Parathyroid adenoma (tissue), 2 donors: ENCODE measurements at regions not wholly inside any gene's neighbourhood (a gene's known extent, or its start where the extent isn't known, plus 50 kb on each side); places are given as distances from the start of the nearest gene placed in this dataset.

Source experiments
- H2AFZ ChIP-seq: fragments of 300-600 bp; sonication (generic); one replicate; pipeline ENCODE4 v1.7.0; 2017; ENCODE audit warnings: antibody characterized with exemption, mild to moderate bottlenecking
- H3K27ac ChIP-seq: fragments of 300-600 bp; sonication (generic); one replicate; pipeline ENCODE4 v1.7.0; 2017
- H3K27me3 ChIP-seq: fragments of 300-600 bp; sonication (generic); one replicate; pipeline ENCODE4 v1.7.0; 2017; ENCODE audit warnings: low read length; ENCODE audit not compliant: control insufficient read depth, insufficient read depth
- H3K36me3 ChIP-seq: fragments of 300-600 bp; sonication (generic); one replicate; pipeline ENCODE4 v1.7.0; 2017; ENCODE audit warnings: low read length; ENCODE audit not compliant: control insufficient read depth, insufficient read depth
- H3K4me1 ChIP-seq: fragments of 300-600 bp; sonication (generic); one replicate; pipeline ENCODE4 v1.7.0; 2017; ENCODE audit warnings: control low read depth
- H3K4me2 ChIP-seq: fragments of 300-600 bp; sonication (generic); one replicate; pipeline ENCODE4 v1.7.0; 2017; ENCODE audit warnings: low read length
- H3K4me3 ChIP-seq: fragments of 300-600 bp; sonication (generic); one replicate; pipeline ENCODE4 v1.7.0; 2017; ENCODE audit warnings: low read depth, low read length
- H3K79me2 ChIP-seq: fragments of 300-600 bp; sonication (generic); one replicate; pipeline ENCODE4 v1.7.0; 2017; ENCODE audit warnings: control low read depth
- H3K9ac ChIP-seq: fragments of 300-600 bp; sonication (generic); one replicate; pipeline ENCODE4 v1.7.0; 2017; ENCODE audit warnings: mild to moderate bottlenecking
- H3K9me3 ChIP-seq: fragments of 300-600 bp; sonication (generic); one replicate; pipeline ENCODE4 v1.7.0; 2017; ENCODE audit warnings: low read length; ENCODE audit not compliant: control insufficient read depth
- CTCF ChIP-seq: fragments of 300-600 bp; sonication (generic); IDR thresholded peaks from one replicate; pipeline ENCODE4 v1.7.0; 2017; ENCODE audit warnings: antibody characterized with exemption, mild to moderate bottlenecking
- donor health status: primary hyperparathyroidism.

GRCh38 chr12:115670869-115671268, 606.6 kb downstream of the MED13L start:
- Histone ChIP-seq H3K9me3 (no peaks in the 10 kb centered on the region), H3K9ac (no peak overlapping the region), H3K4me1 (no peaks in the 10 kb centered on the region), H3K4me3 (no peak overlapping the region), H3K4me2 (no peak overlapping the region), H3K79me2 (no peaks in the 10 kb centered on the region), H2AFZ (no peak overlapping the region), H3K27ac (no peak overlapping the region), H3K36me3 (no peaks in the 10 kb centered on the region), H3K27me3 (no peaks in the 10 kb centered on the region)
- TF ChIP-seq CTCF = no peak

- Histone ChIP-seq H3K79me2 (no peaks in the 10 kb centered on the region), H2AFZ (no peak overlapping the region), H3K9ac (no peak overlapping the region), H3K9me3 (no peaks in the 10 kb centered on the region), H3K36me3 (no peaks in the 10 kb centered on the region), H3K4me1 (no peaks in the 10 kb centered on the region), H3K27ac (no peak overlapping the region), H3K27me3 (no peaks in the 10 kb centered on the region), H3K4me3 (no peak overlapping the region), H3K4me2 (no peak overlapping the region)
- TF ChIP-seq CTCF = no peak
Measured at GRCh38 chr12:115667116-115667515, 610.4 kb downstream of the MED13L start.

GRCh38 chr12:115666168-115666567, 611.3 kb downstream of the MED13L start:
- no peaks in the 10 kb centered on the region for H3K79me2 ChIP-seq

GRCh38 chr12:115661112-115661511, 616.4 kb downstream of the MED13L start:
- Histone ChIP-seq H3K9ac (no peak overlapping the region), H2AFZ (no peak overlapping the region), H3K36me3 (no peaks in the 10 kb centered on the region), H3K27ac (peak overlapping the region; percentile 5), H3K9me3 (no peaks in the 10 kb centered on the region), H3K79me2 (no peaks in the 10 kb centered on the region), H3K4me1 (no peaks in the 10 kb centered on the region), H3K4me3 (no peak overlapping the region), H3K27me3 (no peaks in the 10 kb centered on the region), H3K4me2 (no peak overlapping the region)
- TF ChIP-seq CTCF = no peak

More at GRCh38 chr12:115666168-115666567, 611.3 kb downstream of the MED13L start:
- Histone ChIP-seq H3K9ac (no peak overlapping the region), H3K4me1 (no peaks in the 10 kb centered on the region), H3K4me3 (no peak overlapping the region), H3K27me3 (no peaks in the 10 kb centered on the region), H3K4me2 (no peak overlapping the region), H3K9me3 (no peaks in the 10 kb centered on the region), H2AFZ (no peak overlapping the region), H3K27ac (no peak overlapping the region), H3K36me3 (no peaks in the 10 kb centered on the region)
- TF ChIP-seq CTCF = no peak

- TF ChIP-seq CTCF = no peak
- Histone ChIP-seq H3K4me1 (no peaks in the 10 kb centered on the region), H3K4me3 (no peak overlapping the region), H3K79me2 (no peaks in the 10 kb centered on the region), H3K27ac (peak overlapping the region; percentile 29), H2AFZ (no peak overlapping the region), H3K27me3 (no peaks in the 10 kb centered on the region), H3K9ac (no peak overlapping the region), H3K4me2 (no peak overlapping the region), H3K36me3 (no peaks in the 10 kb centered on the region), H3K9me3 (no peaks in the 10 kb centered on the region)
Measured at GRCh38 chr12:115660211-115660805, 617.2 kb downstream of the MED13L start.
